NCI-H524 treated with DMSO at 0.1 percent for 48 hours (cell line): ENCODE measurements at regions not wholly inside any gene's neighbourhood (a gene's known extent, or its start where the extent isn't known, plus 50 kb on each side); places are given as distances from the start of the nearest gene placed in this dataset.

Experiments used
- DNase-seq: peaks from one replicate; lab custom pipeline; 2025; lab: John Stamatoyannopoulos, UW

DNA sequence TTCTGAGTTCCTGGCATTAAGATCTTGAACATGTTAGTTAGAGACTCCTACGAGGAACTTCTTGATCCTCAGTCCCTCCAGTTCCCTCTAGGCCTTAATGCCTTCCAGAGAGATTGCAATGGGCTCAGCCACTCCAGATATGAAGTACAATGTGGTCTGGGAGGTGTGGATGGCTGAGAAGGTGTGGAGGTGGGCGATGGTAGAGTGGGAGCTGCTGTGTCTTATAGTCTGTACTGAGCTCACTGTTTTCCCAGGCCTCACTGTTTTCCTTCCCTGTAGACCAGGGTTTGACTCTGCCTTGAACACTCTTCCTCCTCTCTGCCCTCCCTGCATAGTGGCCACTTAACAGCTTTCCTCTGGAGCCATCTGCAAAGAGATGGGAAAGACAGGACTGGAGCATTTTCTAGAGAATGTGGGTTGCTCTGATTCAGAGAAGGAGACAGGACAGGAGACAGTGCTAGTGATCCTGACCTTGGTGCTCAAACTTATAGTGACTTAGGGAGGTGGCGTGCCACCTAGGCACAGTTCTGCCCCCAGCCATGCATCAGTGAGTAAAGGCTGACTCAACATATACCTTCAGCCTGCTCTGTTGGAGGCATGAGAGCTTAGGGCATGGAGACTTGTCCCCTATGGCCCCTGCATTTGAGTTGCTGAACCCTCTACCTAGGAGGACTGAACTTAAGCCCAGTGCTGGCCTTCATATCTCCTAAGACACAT lies 129.7 kb downstream of the TDRD15 start:
- no peak for DNase-seq

DNA sequence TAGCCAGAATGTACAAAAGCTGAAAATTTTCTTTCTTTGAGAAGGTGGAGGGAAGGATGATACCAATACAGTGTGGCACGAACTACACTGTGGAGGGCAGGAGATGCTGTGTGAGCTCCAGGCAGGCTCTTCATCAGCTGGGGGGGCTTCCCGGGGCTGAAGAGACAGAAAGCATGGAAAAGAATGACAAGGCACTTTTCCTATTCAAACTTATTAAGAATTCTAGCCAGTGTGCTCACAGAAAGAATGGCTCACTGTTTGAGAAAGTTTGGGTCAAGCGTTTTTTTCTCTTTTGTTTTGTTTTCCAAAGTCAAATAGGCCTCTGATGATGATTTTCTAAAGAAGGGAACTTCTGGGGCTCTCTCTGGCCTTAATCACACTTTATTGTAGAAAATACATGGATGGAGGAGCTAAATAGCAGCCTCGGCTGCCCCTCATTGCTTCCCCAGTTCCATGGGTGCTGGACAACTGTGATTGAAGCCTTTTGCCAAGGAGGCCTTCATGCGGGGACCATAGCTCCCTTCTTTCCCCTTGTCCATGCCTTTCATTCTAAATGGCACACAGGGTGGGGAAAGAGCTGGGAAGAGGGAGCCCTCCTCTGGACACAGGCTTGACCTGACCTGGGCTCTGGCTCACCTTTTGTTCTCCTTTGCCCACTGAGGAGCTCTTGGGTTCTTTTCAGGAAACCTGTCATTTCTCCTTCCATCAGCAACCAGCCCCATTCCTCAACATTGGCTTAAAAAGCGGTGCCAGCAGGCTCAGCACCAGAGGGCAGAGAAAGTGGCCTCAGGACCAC lies 130.6 kb downstream of the TDRD15 start:
- no peak for DNase-seq

DNA sequence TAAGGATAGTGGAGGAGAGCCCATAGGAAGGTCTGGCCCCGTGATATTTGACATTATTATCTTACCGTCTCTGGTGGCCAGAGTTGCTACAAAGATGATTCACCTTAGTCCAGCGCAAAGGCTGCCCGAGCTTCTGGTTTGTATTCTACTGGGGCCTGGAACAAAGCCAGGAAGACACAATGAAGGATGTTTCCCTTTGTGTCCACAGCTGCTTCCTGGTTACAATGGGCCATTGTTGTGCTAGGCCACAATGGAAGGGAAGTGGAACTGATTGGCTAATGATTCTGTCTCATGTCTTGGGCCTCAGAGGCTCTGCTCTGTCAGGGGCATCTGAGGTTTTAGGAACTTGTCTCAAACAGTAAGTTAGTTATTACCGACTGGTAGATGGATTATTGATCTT lies 132.2 kb downstream of the TDRD15 start:
- DNase-seq, result no peak

DNA sequence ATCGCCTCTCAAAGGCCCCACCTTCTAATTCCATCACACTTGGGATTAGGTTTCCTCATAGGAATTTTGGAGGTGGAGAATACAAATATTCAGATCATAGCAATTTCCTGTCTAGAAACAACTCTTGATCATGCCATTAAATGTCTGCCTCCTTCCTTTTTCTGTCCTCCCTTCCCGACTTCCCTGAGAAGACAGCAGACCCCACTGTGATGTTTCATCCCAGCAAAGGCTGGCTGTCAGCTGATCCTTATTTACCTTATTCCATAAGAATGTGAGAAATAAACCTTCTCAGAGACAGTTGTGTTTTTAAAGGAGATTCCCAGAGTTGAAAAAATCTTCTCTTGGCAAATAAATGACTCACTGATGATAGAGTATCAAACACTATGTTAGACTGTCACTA lies 133.9 kb downstream of the TDRD15 start:
- no peak for DNase-seq

DNA sequence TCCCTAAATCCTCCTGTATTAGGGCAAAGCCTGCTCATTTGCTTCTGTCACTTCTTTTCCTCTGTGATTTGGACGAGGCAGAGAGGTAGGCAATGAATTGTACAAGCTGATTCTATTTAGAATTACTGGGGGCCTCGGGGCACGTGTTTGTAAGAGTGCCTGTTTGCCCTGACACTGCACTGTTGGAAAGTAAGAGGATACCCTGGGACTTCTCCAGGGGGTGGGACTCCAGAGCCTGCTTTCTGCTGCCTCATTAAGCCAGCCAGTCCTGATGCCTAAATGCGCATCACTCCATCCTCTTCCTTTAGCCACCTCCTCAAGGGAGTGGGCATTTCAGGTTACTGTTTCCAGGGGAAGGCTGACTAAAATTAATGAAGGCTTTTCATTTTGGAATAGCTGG lies 134.3 kb downstream of the TDRD15 start:
- no peak for DNase-seq

DNA sequence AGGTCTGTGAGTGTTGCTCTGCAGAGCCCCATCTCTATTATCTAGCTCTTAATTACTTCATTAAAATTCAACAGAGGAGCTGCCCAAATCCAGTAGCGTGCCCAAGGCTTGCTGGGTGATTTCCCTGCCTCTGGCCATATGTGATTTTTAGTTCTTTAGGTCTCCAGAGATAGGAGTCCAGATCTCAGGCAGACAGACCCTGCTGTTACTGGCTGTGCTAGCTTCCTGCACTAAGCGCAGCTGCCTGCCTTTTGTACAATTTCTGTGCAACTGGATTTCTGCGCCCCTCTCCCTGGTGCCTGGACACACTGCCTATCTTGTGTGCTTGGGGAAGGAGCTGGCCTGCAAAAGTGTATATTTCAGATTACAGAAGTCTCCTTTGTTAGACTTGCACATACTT lies 136.5 kb downstream of the TDRD15 start:
- DNase-seq, result no peak

DNA sequence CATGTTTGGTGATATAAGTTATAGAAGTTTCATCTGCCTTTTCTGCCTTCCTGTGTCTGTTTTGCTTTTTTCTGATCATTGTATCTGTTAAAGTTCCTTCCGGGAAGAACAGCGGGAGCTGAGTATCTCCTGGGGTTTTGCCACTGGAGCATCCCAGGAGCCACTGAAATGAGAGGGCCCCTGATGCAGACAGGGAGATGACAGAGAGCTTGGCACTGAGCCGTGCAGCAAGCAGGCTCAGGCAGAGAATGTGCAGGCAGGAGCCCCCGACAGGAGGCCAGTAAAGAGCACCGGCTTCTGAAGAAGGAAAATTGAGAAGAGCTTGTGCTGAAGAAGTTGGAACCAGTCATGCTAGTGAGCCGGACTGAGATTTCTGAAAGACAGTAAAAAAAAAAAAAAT lies 137.8 kb downstream of the TDRD15 start:
- DNase-seq, result no peak

DNA sequence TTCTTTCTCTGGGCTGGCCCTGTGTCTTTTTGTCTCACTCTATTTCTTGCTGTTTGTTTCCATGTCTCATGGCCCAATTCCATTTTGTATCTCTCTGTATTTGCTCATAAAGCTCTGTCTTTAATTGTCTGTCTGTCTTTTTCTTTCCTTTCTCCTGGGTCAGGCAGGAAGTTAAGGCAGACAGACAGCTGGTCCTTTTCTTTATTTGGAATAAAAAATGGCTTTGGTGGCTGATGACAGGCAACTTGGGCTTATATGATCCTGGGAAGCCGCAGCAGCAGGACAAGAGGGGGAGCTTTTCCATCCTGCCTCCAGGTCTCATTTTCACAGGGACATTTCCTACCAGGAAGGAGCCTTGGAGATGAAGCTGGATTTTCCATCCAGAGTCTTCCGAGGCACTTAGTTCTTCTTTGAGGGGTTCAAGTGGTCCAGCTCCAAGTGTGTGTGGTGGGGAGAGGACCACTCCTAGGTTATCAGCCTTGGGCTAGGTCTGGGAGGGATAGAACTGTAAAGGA lies 138.7 kb downstream of the TDRD15 start:
- DNase-seq, result no peak

DNA sequence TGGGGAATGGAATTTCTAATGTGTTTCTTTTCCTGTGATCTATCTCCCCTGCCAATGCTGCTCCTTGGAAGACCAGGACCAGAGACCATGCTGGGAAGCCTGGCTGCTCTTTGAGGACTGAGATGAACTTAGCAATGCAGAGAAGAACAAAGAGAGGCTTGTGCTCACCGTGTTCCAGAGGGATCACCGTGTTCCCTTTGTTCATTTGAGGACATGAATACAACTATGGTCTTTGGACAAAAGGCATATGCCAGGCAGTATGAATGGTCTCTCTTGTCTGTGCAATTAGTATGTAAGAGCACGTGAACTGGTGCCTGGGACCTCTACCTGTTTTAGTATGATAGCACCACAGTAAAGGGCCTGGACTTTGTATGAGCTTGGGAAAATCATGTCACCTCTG lies 139.9 kb downstream of the TDRD15 start:
- DNase-seq, result no peak

DNA sequence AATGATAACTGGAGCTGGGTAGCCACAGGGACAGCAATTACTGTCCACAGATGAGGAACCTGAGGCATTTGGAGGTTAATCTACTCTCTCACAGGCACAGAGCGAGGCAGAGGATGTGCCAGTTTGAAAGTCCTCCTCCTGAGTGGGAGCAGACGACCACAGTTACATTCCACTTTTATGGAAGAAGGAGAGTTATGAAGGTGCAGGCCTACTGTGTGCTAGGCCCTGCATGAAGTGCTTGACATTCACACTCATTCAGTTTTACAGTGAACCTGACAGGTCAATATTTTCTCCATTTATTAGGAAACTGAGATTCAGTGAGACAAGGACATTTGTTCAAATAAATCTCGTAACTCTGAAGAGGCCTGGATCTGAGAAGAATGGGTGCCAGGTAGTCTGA lies 142.0 kb downstream of the TDRD15 start:
- no peak for DNase-seq

DNA sequence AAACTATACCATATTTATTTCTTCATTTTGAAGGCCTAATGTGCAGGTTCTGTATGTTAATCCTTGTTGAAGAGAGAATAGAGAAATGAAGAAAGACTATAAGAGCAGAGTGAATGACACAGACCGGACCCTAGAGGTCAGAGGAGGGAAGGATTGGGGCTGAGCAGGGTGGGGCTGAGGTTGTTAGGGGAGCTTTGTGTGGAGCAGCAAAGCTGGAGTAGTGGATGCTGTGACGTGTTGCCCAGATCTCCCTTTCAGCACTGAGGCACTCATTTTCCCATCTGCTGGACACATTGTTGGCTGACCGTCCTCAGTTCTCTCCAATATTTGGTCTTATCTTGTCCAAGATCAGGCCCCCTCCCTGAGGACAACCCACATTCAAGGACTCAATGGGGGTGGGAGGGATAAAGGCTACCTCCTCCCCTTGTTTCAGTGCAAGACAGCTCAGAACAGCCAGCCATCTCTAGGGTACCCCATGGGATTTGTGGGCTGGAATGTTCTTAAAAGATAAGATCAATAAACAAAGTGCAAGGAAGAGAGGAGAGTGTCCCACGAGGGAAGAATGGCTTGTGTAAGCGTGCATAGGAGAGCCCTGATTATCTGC lies 143.6 kb downstream of the TDRD15 start:
- DNase-seq, result no peak

DNA sequence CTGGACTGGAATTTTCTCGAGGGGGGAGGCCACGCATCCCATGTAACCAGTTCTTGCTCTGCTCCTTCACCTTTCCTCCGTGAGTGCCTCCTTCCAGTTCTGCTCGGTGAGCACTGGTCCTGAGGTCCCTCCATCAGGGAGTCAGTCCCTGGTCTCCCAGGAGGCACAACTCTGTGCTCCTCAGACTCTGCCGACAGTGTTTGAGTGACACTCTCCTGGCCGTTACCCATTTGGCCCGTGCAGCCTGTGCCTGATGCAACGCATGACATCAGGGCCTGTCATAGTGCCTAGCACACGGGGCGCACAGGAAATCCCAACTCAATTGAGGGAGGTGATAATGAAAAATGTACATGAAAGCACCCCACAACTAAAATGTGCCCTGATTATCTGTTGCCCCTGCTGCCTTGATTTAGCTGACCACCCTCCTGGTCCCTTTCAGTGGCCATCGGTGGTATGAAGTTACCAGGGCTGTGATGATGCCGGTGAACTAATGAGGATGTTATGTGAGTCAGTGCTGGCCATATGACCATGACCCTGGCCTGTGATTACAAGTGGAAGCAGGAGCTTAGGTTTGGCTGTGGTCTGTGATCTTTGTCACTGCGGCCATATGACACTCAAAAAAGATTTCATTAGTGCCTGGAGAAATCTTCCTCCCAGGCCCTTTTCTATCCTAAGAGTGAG lies 144.6 kb downstream of the TDRD15 start:
- no peak for DNase-seq

DNA sequence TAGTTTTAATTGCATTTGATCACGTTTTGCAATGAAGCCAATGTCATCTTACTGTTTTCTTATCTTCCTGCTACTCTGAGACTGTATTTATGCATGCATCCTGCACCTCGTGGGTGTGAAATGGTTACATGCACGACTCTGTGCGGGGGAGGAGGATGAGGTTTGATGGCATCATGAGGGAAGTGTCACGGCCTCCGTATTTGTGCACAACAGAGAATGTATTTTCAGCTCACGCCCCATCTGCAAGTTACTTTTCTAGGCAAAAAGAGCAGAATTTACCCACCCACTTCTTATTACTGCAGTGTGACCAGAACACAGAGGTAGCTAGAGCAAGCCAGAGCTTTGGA lies 145.1 kb downstream of the TDRD15 start:
- DNase-seq, result no peak

DNA sequence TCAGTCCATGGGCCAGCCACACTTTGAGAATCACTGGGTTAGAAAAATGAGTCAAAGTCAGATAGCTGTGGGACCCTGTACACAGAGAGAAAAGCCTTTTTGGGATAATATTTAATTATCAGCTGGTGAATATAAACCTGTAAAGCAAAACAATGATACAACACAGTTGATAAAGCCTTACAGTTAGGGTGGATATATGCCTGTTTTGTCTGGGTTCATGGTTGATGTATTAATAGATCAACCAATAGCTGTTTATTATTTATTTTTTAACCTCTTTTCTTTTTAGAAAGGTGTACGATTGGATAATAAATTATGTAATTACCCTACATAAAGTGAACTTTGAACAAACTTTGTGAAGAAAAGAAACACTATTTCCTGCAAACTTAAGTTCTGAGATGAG lies 145.6 kb downstream of the TDRD15 start:
- DNase-seq, result no peak

DNA sequence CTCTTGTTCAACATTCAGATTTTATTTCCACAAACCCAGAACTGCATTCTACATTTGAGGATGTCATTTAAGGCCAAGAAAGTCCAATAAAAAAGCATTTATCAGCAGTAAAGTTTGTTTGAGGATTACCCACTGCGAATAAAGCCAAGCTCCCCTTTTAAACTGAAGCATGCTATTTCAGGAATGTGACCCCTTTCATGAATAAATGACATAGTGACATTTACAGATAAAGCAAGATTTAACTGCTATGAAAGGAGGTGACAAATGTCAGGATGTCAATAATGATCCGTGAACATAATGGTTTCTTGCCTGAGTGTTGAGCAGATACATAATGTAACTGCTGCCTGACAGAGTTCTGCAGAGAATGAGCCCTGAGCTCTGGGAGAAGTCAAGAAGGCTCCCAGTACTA lies 146.3 kb downstream of the TDRD15 start:
- DNase-seq, result no peak

DNA sequence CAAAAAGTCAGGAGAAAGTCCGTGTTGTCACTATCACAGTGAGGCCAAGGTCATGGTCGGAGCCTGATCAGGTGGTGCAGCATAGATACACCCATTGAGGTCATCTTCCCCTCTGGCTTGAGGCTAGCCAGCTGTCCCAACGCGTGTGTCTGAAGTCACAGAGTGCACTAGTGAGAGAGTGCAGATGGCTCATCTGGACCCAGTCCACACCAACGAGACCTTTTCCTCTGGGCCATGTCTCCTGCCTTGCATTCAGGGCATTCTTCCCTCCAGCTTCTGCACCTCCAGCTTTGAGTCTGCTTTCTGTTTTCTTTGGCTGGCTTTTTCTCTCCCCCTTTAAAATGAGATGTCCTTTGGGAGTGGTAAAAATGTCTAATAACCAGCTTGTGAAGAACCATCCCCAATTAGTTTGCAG lies 146.9 kb downstream of the TDRD15 start:
- no peak for DNase-seq

DNA sequence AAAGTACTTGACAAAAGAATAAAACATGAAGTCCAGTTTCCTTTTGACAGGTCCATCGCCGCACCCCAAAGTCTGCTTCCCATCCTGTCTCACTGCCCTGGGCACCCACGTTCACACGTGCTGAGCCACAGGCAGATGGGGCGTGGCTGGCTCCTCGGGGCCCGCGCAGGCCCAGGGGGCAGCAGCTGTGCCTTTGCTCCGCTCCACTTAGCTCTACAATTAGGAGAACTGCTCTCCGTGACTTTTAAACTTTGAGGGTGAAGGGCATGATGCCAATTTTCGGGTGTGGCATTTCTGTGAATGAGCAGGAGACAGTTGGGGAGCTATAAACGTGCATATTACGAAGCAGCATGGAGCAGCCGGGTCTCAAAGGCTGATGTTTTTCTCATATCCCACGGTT lies 152.4 kb downstream of the TDRD15 start:
- DNase-seq, result no peak

DNA sequence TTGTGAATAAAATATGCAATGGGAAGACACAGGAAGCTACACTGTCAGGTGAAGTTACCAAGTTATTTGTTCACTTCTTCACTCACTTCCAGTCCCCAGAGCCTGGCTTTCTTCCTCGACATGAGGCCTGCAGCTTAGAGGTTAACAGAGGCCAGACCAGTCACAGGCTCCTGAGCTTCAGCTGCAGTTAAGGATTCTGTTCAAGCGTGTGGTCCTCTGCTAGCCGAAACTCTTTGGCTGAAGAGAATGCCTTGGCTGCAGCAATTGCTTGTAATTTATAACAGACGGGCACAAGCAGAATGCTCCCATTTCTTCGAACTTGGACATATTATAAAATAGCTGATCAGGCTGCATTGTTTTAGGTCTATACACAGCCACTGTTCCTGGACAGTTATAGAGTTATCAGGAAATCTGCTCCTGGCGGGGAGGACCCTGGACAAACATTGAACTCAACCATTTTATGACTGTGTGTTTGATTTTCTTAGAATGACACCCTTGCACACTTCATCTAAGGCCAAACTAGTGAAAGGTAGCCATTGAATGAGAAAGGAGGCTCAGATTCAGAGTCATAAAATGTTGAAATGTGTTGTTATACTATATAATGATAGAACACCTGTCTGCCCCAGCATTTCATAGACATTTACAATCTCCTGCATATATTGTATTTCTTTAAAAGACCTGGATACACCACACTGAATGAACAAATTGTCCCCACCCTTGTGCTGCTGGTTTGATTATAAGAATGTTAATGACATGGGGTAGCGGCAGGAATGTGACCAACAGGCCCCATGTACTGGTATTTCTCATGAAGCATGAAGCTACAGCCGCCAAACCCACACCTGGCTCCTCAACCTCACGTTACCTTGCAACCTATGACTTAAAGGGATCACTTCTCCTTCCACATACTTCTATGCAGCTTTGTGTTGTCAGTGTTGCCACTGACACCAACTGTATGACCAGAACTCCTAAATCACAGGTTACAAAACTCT lies 153.6 kb downstream of the TDRD15 start:
- DNase-seq, result no peak

DNA sequence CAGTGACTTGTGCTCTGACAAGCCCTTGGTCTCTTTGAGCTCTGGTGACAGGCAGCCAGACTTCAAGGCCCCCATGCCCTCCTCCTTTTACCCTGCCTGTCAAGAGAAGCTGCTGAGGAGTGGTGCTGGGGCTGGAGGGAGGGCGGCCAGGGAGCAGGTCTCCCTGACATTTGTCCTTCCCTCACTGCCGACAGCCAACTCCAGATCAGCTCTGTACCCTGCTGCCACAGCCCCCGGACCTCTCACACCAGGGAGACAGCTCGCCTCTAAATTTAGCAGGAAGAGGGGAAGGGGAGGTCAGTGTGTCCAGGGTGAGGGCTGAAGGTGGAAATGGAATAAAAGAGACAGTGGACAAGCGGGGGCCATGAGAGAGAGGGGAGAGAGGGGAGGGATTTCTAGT lies 155.8 kb downstream of the TDRD15 start:
- DNase-seq, result no peak

DNA sequence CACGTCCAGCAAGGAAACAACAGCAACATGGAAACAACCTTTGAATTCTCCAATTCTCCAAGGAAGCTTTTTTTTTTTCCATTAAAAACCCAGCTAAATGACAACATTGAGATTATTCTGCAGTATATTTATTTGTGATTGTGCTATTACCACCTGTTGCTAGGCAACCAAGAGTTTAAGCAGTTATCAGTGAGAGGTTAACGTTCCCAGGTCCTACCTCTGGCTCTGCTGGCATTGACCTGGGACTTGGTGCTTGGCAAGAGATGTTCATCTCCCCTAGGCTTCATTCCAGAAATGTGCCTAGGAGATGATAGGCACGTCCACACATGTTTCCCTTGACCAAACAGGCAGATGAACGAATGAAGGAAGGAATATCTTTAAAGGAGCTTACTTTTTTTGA lies 157.0 kb downstream of the TDRD15 start:
- DNase-seq, result no peak

DNA sequence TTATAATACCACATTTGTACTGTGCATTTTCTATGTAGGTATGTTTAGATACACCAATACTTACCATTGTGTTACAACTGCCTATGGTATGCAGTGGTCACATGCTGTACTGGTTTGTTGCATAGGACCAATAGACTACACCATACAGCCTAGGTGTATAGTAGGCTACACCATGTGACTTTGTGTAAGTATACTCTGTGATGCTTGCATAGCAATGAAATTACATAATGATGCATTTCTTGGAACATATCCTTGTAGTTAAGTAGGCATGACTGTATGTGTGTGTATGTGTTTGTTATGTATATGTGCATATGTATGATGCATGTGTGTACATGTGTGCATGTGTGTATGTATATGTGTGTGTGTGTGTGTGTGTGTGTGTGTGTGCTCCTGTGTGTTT lies 157.6 kb downstream of the TDRD15 start:
- no peak for DNase-seq
